ENCODE measurements at regions not wholly inside any gene's neighbourhood (a gene's known extent, or its start where the extent isn't known, plus 50 kb on each side); places are given as distances from the start of the nearest gene placed in this dataset.

GRCh38 chr5:24864244-24864643 lies 219.5 kb upstream of the CDH10 start:
- intact Hi-C loops (cut with micrococcal nuclease) = no loop called here
- Mint-ChIP-seq H3K4me1 (ENCODE audit: low read depth) (no peaks in the 10 kb centered on the region), H3K4me3 (no peak overlapping the region), H3K27ac (no peak overlapping the region), H3K27me3 (ENCODE audit: insufficient read depth) (no peaks in the 10 kb centered on the region), H3K9me3 (peaks cover 17% of the 10 kb centered on the region), H3K36me3 (ENCODE audit: low read depth) (no peaks in the 10 kb centered on the region)
- DNase-seq (ENCODE audit: low spot score) = no peak

- intact Hi-C loops (cut with micrococcal nuclease) = no loop called here
Measured at GRCh38 chr5:24862117-24862516, 217.3 kb upstream of the CDH10 start.

GRCh38 chr5:24855485-24855884 lies 210.7 kb upstream of the CDH10 start:
- Mint-ChIP-seq H3K27me3 (ENCODE audit: insufficient read depth) (no peaks in the 10 kb centered on the region), H3K27ac (no peak overlapping the region), H3K36me3 (ENCODE audit: low read depth) (no peaks in the 10 kb centered on the region), H3K4me3 (no peak overlapping the region), H3K9me3 (peaks cover 16% of the 10 kb centered on the region), H3K4me1 (ENCODE audit: low read depth) (no peaks in the 10 kb centered on the region)
- intact Hi-C loops (cut with micrococcal nuclease) = no loop called here
- no peak for DNase-seq (ENCODE audit: low spot score)

More at GRCh38 chr5:24862117-24862516, 217.3 kb upstream of the CDH10 start:
- Mint-ChIP-seq H3K27ac (no peak overlapping the region), H3K4me1 (ENCODE audit: low read depth) (no peaks in the 10 kb centered on the region), H3K27me3 (ENCODE audit: insufficient read depth) (no peaks in the 10 kb centered on the region), H3K9me3 (peaks cover 13% of the 10 kb centered on the region), H3K4me3 (no peak overlapping the region), H3K36me3 (ENCODE audit: low read depth) (no peaks in the 10 kb centered on the region)
- no peak for DNase-seq (ENCODE audit: low spot score)

GRCh38 chr5:24854850-24855249 lies 210.1 kb upstream of the CDH10 start:
- no peak overlapping the region for H3K4me3 Mint-ChIP-seq
- DNase-seq (ENCODE audit: low spot score) = no peak
- no peaks in the 10 kb centered on the region for H3K27me3 Mint-ChIP-seq (ENCODE audit: insufficient read depth)
- H3K9me3 Mint-ChIP-seq = peaks cover 16% of the 10 kb centered on the region
- H3K27ac Mint-ChIP-seq = no peak overlapping the region
- intact Hi-C loops (cut with micrococcal nuclease) = no loop called here
- no peaks in the 10 kb centered on the region for H3K36me3 Mint-ChIP-seq (ENCODE audit: low read depth)
- no peaks in the 10 kb centered on the region for H3K4me1 Mint-ChIP-seq (ENCODE audit: low read depth)

GRCh38 chr5:24854350-24854749 lies 209.6 kb upstream of the CDH10 start:
- intact Hi-C loops (cut with micrococcal nuclease) = no loop called here
- Mint-ChIP-seq H3K36me3 (ENCODE audit: low read depth) (no peaks in the 10 kb centered on the region), H3K9me3 (peaks cover 16% of the 10 kb centered on the region), H3K4me1 (ENCODE audit: low read depth) (no peaks in the 10 kb centered on the region), H3K4me3 (no peak overlapping the region), H3K27me3 (ENCODE audit: insufficient read depth) (no peaks in the 10 kb centered on the region), H3K27ac (no peak overlapping the region)
- no peak for DNase-seq (ENCODE audit: low spot score)

GRCh38 chr5:24850926-24851486 lies 206.2 kb upstream of the CDH10 start:
- H3K36me3 Mint-ChIP-seq (ENCODE audit: low read depth) = no peaks in the 10 kb centered on the region
- intact Hi-C loops (cut with micrococcal nuclease) = no loop called here
- H3K9me3 Mint-ChIP-seq = peaks cover 24% of the 10 kb centered on the region
- no peak overlapping the region for H3K27ac Mint-ChIP-seq
- no peaks in the 10 kb centered on the region for H3K27me3 Mint-ChIP-seq (ENCODE audit: insufficient read depth)
- H3K4me3 Mint-ChIP-seq = no peak overlapping the region
- H3K4me1 Mint-ChIP-seq (ENCODE audit: low read depth) = no peaks in the 10 kb centered on the region
- no peak for DNase-seq (ENCODE audit: low spot score)

GRCh38 chr5:24849210-24849609 lies 204.4 kb upstream of the CDH10 start:
- no peaks in the 10 kb centered on the region for H3K4me1 Mint-ChIP-seq (ENCODE audit: low read depth)
- intact Hi-C loops (cut with micrococcal nuclease) = no loop called here
- no peaks in the 10 kb centered on the region for H3K27me3 Mint-ChIP-seq (ENCODE audit: insufficient read depth)
- no peak for DNase-seq (ENCODE audit: low spot score)
- no peaks in the 10 kb centered on the region for H3K36me3 Mint-ChIP-seq (ENCODE audit: low read depth)
- H3K27ac Mint-ChIP-seq = no peak overlapping the region
- H3K9me3 Mint-ChIP-seq = peaks cover 21% of the 10 kb centered on the region
- H3K4me3 Mint-ChIP-seq = no peak overlapping the region

GRCh38 chr5:24831989-24832388 lies 187.2 kb upstream of the CDH10 start:
- Mint-ChIP-seq H3K36me3 (ENCODE audit: low read depth) (no peaks in the 10 kb centered on the region), H3K4me1 (ENCODE audit: low read depth) (no peaks in the 10 kb centered on the region), H3K27ac (no peak overlapping the region), H3K9me3 (peaks cover 23% of the 10 kb centered on the region), H3K4me3 (no peak overlapping the region), H3K27me3 (ENCODE audit: insufficient read depth) (no peaks in the 10 kb centered on the region)
- intact Hi-C loops (cut with micrococcal nuclease) = no loop called here
- DNase-seq (ENCODE audit: low spot score) = no peak

GRCh38 chr5:24823625-24824024 lies 178.8 kb upstream of the CDH10 start:
- intact Hi-C loops (cut with micrococcal nuclease) = no loop called here
- DNase-seq (ENCODE audit: low spot score) = no peak

GRCh38 chr5:24819841-24820240 lies 175.1 kb upstream of the CDH10 start:
- no peak overlapping the region for H3K27ac Mint-ChIP-seq
- intact Hi-C loops (cut with micrococcal nuclease) = no loop called here
- H3K27me3 Mint-ChIP-seq (ENCODE audit: insufficient read depth) = no peaks in the 10 kb centered on the region
- H3K36me3 Mint-ChIP-seq (ENCODE audit: low read depth) = no peaks in the 10 kb centered on the region
- H3K4me1 Mint-ChIP-seq (ENCODE audit: low read depth) = no peaks in the 10 kb centered on the region
- peaks cover 25% of the 10 kb centered on the region for H3K9me3 Mint-ChIP-seq
- H3K4me3 Mint-ChIP-seq = no peak overlapping the region
- no peak for DNase-seq (ENCODE audit: low spot score)

More at GRCh38 chr5:24823625-24824024, 178.8 kb upstream of the CDH10 start:
- no peaks in the 10 kb centered on the region for H3K27me3 Mint-ChIP-seq (ENCODE audit: insufficient read depth)
- no peak overlapping the region for H3K4me3 Mint-ChIP-seq
- no peaks in the 10 kb centered on the region for H3K4me1 Mint-ChIP-seq (ENCODE audit: low read depth)
- no peak overlapping the region for H3K27ac Mint-ChIP-seq
- H3K36me3 Mint-ChIP-seq (ENCODE audit: low read depth) = no peaks in the 10 kb centered on the region
- H3K9me3 Mint-ChIP-seq = peaks cover 24% of the 10 kb centered on the region

- peaks cover 31% of the 10 kb centered on the region for H3K9me3 Mint-ChIP-seq
- no peak overlapping the region for H3K27ac Mint-ChIP-seq
- no peaks in the 10 kb centered on the region for H3K36me3 Mint-ChIP-seq (ENCODE audit: low read depth)
- no peak for DNase-seq (ENCODE audit: low spot score)
- H3K4me3 Mint-ChIP-seq = no peak overlapping the region
- H3K27me3 Mint-ChIP-seq (ENCODE audit: insufficient read depth) = no peaks in the 10 kb centered on the region
- intact Hi-C loops (cut with micrococcal nuclease) = no loop called here
- no peaks in the 10 kb centered on the region for H3K4me1 Mint-ChIP-seq (ENCODE audit: low read depth)
Measured at GRCh38 chr5:24817966-24818365, 173.2 kb upstream of the CDH10 start.

- no peak overlapping the region for H3K27ac Mint-ChIP-seq
- H3K4me3 Mint-ChIP-seq = no peak overlapping the region
- no peak for DNase-seq (ENCODE audit: low spot score)
- H3K36me3 Mint-ChIP-seq (ENCODE audit: low read depth) = no peaks in the 10 kb centered on the region
- intact Hi-C loops (cut with micrococcal nuclease) = no loop called here
- peaks cover 22% of the 10 kb centered on the region for H3K9me3 Mint-ChIP-seq
- no peaks in the 10 kb centered on the region for H3K27me3 Mint-ChIP-seq (ENCODE audit: insufficient read depth)
- no peaks in the 10 kb centered on the region for H3K4me1 Mint-ChIP-seq (ENCODE audit: low read depth)
Measured at GRCh38 chr5:24816206-24816605, 171.4 kb upstream of the CDH10 start.

GRCh38 chr5:24805230-24805629 lies 160.5 kb upstream of the CDH10 start:
- no peak for DNase-seq (ENCODE audit: low spot score)
- H3K36me3 Mint-ChIP-seq (ENCODE audit: low read depth) = no peaks in the 10 kb centered on the region
- no peak overlapping the region for H3K27ac Mint-ChIP-seq
- no peaks in the 10 kb centered on the region for H3K27me3 Mint-ChIP-seq (ENCODE audit: insufficient read depth)
- H3K4me1 Mint-ChIP-seq (ENCODE audit: low read depth) = no peaks in the 10 kb centered on the region
- peaks cover 22% of the 10 kb centered on the region for H3K9me3 Mint-ChIP-seq
- intact Hi-C loops (cut with micrococcal nuclease) = no loop called here
- no peak overlapping the region for H3K4me3 Mint-ChIP-seq

- intact Hi-C loops (cut with micrococcal nuclease) = no loop called here
- Mint-ChIP-seq H3K4me1 (ENCODE audit: low read depth) (no peaks in the 10 kb centered on the region), H3K27ac (no peak overlapping the region), H3K4me3 (no peak overlapping the region), H3K27me3 (ENCODE audit: insufficient read depth) (no peaks in the 10 kb centered on the region), H3K36me3 (ENCODE audit: low read depth) (no peaks in the 10 kb centered on the region), H3K9me3 (peaks cover 18% of the 10 kb centered on the region)
- no peak for DNase-seq (ENCODE audit: low spot score)
Measured at GRCh38 chr5:24804221-24804681, 159.5 kb upstream of the CDH10 start.

Measured in activated T-helper 1 cell treated with anti-CD3 and anti-CD28 coated beads, Interleukin-12 subunit alpha, Interleukin-12 subunit beta, Interleukin-2, Interleukin-4 antibody, amounts not matched to agents 30 ng/mL and 10 ng/mL and 1 ng/mL, durations not matched to agents 14 hours and 24 hours and 36 hours (primary cell).